Mesodermal cell (in vitro differentiated cells): ENCODE measurements at regions not wholly inside any gene's neighbourhood (a gene's known extent, or its start where the extent isn't known, plus 50 kb on each side); places are given as distances from the start of the nearest gene placed in this dataset.

ENCODE experiments used
- H3K27ac ChIP-seq: 2 replicates; pipeline ENCODE4 v1.7.0; 2013; ENCODE audit warnings: mild to moderate bottlenecking, low read depth, low read length, moderate library complexity; ENCODE audit not compliant: severe bottlenecking
- H3K36me3 ChIP-seq: 2 replicates; pipeline ENCODE4 v1.7.1; 2013; ENCODE audit warnings: mild to moderate bottlenecking, low read length, moderate library complexity; ENCODE audit not compliant: control insufficient read depth, insufficient read depth
- H3K4me1 ChIP-seq: one replicate; pipeline ENCODE4 v1.7.1; 2013; ENCODE audit warnings: mild to moderate bottlenecking, low read length; ENCODE audit not compliant: insufficient read depth, control insufficient read depth, poor library complexity, severe bottlenecking
- H3K4me3 ChIP-seq: 2 replicates; pipeline ENCODE4 v1.7.0; 2013; ENCODE audit warnings: low read length, control low read depth, mild to moderate bottlenecking; ENCODE audit not compliant: insufficient read depth, poor library complexity, severe bottlenecking; ENCODE audit errors: extremely low read depth
- H3K9me3 ChIP-seq: 2 replicates; pipeline ENCODE4 v1.7.1; 2013; ENCODE audit warnings: mild to moderate bottlenecking, low read length, moderate library complexity; ENCODE audit not compliant: control insufficient read depth
- WGBS, 2 experiments: methylation state at CpG; one replicate each; pipeline ENCODE4 v1.1.5; 2013; ENCODE audit warnings: missing lambda C conversion rate in 2 of 2; ENCODE audit not compliant: insufficient coverage in 2 of 2; 5-methylcytosine and 5-hydroxymethylcytosine counted together

- no peak overlapping the region for H3K27ac ChIP-seq
- H3K36me3 ChIP-seq = no peaks in the 10 kb centered on the region
- H3K9me3 ChIP-seq = no peaks in the 10 kb centered on the region
- WGBS, 2 experiments = 92 to 98% methylated on average over 4 to 5 of the region's 6 CpGs
- peaks cover under 1% of the 10 kb centered on the region for H3K4me1 ChIP-seq
- H3K4me3 ChIP-seq = no peak overlapping the region
Measured at GRCh38 chr6:3900744-3901336, 51.7 kb downstream of the FAM50B start.

DNA sequence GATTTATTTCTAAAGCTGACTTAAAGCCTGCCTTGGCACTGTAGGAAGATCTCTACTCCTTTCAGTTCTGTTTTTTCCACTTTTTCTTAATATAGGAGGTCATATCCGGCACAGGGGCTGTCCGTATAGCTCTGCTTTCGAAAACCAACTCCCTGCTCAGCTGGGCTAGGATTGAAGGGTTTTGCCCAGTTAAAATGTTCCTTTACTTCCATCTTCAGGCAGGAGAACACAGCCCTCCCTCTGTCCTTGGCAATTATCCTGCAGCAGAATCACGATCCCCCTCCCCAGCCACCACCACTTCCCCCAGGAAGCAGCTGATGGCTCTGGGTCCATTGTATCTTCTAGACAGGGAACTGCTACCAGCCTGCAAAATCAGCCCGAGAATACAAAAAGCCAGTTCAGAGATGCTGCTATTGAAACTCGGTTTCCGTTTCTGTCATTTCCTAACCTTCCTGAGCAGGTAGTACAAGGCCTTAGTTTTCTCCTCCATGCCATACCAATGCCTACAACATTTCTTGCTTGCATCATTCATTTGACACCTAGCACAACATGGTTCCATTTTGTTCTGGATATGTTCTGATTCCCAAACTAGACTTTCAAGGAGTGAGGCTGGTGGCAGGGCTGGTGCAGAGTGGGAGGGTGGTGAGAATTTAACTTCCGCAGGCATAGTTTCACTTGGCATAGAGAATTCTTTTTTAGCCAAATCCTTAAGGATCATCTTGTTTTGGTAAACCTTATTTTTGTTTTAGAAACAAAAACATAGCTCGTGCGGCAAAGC, 53.9 kb downstream of the FAM50B start:
- WGBS, 2 experiments = 97% methylated on average over 7 to 8 of the region's 10 CpGs
- H3K36me3 ChIP-seq = no peaks in the 10 kb centered on the region

GRCh38 chr6:3904518-3904917, 55.3 kb downstream of the FAM50B start:
- Histone ChIP-seq H3K4me3 (no peak overlapping the region), H3K4me1 (peaks cover 20% of the 10 kb centered on the region), H3K36me3 (no peaks in the 10 kb centered on the region), H3K27ac (no peak overlapping the region), H3K9me3 (no peaks in the 10 kb centered on the region)
- WGBS, 2 experiments = 82 to 100% methylated on average over 2 to 3 of the region's 3 CpGs

More for the DNA sequence above, 53.9 kb downstream of the FAM50B start:
- H3K9me3 ChIP-seq = no peaks in the 10 kb centered on the region
- peaks cover 20% of the 10 kb centered on the region for H3K4me1 ChIP-seq
- H3K4me3 ChIP-seq = no peak overlapping the region
- no peak overlapping the region for H3K27ac ChIP-seq

- WGBS, 2 experiments = 72 to 73% methylated on average over 18 to 21 of the region's 26 CpGs
- no peaks in the 10 kb centered on the region for H3K36me3 ChIP-seq
- no peaks in the 10 kb centered on the region for H3K9me3 ChIP-seq
- H3K4me3 ChIP-seq = no peak overlapping the region
- peaks cover 32% of the 10 kb centered on the region for H3K4me1 ChIP-seq
- peak overlapping the region; percentile 77 for H3K27ac ChIP-seq
Measured at GRCh38 chr6:3905945-3906845, 57.0 kb downstream of the FAM50B start.

DNA sequence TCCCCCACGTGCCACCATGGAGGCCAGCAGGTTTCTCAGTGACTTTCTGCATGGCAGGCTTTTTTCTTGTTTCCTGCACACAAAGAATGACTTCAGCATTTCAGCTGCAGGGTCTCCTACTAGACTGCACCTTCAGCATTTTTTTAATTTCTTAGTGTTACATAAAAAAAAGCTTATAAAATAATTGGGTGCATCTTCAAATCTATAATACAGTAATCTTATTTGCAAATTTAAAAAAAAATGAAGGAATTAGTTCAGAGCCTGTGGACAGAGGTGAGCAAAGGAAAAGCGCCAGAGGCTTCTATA, 57.6 kb downstream of the FAM50B start:
- H3K36me3 ChIP-seq = no peaks in the 10 kb centered on the region
- WGBS, 2 experiments = 69 to 71% methylated on average over 2 of the region's 2 CpGs
- peak overlapping the region; percentile 77 for H3K27ac ChIP-seq
- H3K9me3 ChIP-seq = no peaks in the 10 kb centered on the region
- peaks cover 38% of the 10 kb centered on the region for H3K4me1 ChIP-seq
- H3K4me3 ChIP-seq = no peak overlapping the region

DNA sequence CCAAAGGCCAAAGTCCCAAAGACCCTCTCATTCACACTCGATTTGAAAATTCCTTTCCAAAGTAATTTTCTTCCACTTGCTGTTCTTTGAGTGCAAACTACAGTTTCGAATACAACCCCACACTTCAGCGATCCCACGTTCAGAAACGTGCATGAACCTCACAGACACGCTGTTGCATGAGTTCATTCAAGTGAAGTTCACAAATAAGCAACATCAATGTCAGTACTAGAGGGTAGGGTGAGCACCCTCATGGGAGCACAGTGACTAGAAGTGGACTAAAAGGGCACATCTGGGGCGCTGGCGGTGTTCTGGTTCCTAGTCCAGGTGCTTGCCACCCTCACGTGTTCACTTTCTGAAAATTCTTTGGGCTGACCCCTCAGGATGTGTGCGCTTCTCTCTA, 59.0 kb downstream of the FAM50B start:
- peak overlapping the region; percentile 77 for H3K27ac ChIP-seq
- WGBS, 2 experiments = 93 to 95% methylated on average over 9 to 10 of the region's 10 CpGs

DNA sequence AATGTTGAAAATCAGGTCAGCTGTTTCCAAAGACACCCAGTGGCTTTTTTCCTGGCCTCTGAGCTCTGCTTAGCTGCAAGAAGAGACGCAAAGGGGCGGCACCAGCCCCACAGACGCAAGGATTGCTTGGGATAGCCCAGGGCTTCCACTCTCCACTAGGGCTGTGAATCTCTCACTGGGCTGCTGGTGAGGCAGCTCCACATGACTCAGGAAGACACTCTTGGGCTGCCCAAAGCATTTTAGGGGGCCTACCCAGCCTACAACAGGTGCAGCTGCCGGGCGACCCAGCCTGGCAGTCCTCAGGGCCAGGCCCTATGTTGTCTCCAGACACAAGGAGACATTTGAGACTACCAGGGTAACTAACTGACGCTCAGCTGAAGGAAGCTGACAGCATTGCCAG, 59.8 kb downstream of the FAM50B start:
- Histone ChIP-seq H3K4me3 (no peak overlapping the region), H3K9me3 (no peaks in the 10 kb centered on the region), H3K36me3 (no peaks in the 10 kb centered on the region), H3K4me1 (peaks cover 57% of the 10 kb centered on the region), H3K27ac (no peak overlapping the region)
- WGBS, 2 experiments = 97 to 100% methylated on average over 6 of the region's 6 CpGs

More for the DNA sequence above, 59.0 kb downstream of the FAM50B start:
- Histone ChIP-seq H3K9me3 (no peaks in the 10 kb centered on the region), H3K4me1 (peaks cover 51% of the 10 kb centered on the region), H3K36me3 (no peaks in the 10 kb centered on the region), H3K4me3 (no peak overlapping the region)

DNA sequence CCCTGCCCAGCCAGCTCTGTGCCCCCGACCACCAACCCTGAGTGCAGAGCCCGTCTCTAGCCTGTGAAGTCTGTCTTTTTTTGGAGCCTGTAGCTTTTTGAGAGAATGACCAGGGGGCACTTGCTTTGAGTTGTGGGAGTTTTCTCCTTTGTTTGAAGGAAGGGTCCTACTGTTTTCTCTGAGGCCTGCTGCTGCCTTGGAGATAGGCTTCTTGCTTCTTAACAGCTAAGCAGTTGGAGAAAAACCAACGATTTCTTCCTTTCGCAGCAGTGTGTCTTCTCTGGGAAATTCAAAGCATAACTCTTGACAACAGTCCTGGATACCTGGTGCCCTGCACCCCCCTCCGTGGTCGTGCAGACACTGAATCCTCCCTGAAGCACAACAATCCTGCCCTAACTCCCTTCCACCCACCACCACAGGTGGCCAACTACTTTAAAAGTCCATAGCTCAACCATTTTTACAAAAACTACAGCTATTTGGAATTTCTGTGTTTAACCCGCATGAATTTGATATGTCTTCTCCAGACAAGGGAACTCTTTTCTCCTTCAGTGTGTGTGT, 61.0 kb downstream of the FAM50B start:
- Histone ChIP-seq H3K4me3 (no peak overlapping the region), H3K4me1 (peaks cover 57% of the 10 kb centered on the region)
- WGBS, 2 experiments = 72 to 78% methylated on average over 5 to 6 of the region's 7 CpGs

GRCh38 chr6:3911130-3911529, 62.0 kb downstream of the FAM50B start:
- H3K4me3 ChIP-seq = no peak overlapping the region
- H3K4me1 ChIP-seq = peaks cover 54% of the 10 kb centered on the region
- H3K9me3 ChIP-seq = no peaks in the 10 kb centered on the region
- WGBS, 2 experiments = 85% methylated on average over 2 of the region's 2 CpGs; no CpG with 5 or more reads in 1 of the 2 experiments
- H3K36me3 ChIP-seq = no peaks in the 10 kb centered on the region
- H3K27ac ChIP-seq = peak overlapping the region; percentile 81

More for the DNA sequence above, 61.0 kb downstream of the FAM50B start:
- no peaks in the 10 kb centered on the region for H3K36me3 ChIP-seq
- H3K27ac ChIP-seq = no peak overlapping the region
- no peaks in the 10 kb centered on the region for H3K9me3 ChIP-seq

- Histone ChIP-seq H3K9me3 (no peaks in the 10 kb centered on the region), H3K4me3 (no peak overlapping the region), H3K4me1 (peaks cover 47% of the 10 kb centered on the region), H3K27ac (peak overlapping the region; percentile 81), H3K36me3 (no peaks in the 10 kb centered on the region)
- WGBS, 2 experiments = 71 to 94% methylated on average over 2 to 5 of the region's 8 CpGs
Measured at GRCh38 chr6:3911614-3912336, 62.6 kb downstream of the FAM50B start.
